Common myeloid progenitor, CD34-positive (primary cell): ENCODE measurements at regions not wholly inside any gene's neighbourhood (a gene's known extent, or its start where the extent isn't known, plus 50 kb on each side); places are given as distances from the start of the nearest gene placed in this dataset.

Source experiments
- CTCF ChIA-PET: fragments of 350-600 bp; sonication (Branson Sonifier 250); formaldehyde crosslinking; loops from one replicate; lab custom pipeline; 2021; ENCODE audit warnings: antibody characterized with exemption; lab: Charles Lee
- POLR2A ChIA-PET: fragments of 350-600 bp; sonication (Branson Sonifier 250); formaldehyde crosslinking; loops from one replicate; lab custom pipeline; 2021; ENCODE audit warnings: antibody characterized with exemption; lab: Charles Lee
- DNase-seq, 3 donors: peaks; one replicate each; pipeline versions ENCODE4 v3.0.0 to v3.0.0-alpha.2; 2013
- H3K27ac ChIP-seq, 2 experiments: 1 replicate in 1 of 2; 2 replicates in 1 of 2; pipeline ENCODE4 v1.7.0; 2013; ENCODE audit warnings: inconsistent platforms in 2 of 2, low read length in 2 of 2, mild to moderate bottlenecking in 2 of 2, low read depth in 1 of 2, moderate library complexity in 1 of 2; ENCODE audit not compliant: severe bottlenecking in 2 of 2, insufficient read depth in 1 of 2, poor library complexity in 1 of 2
- H3K27me3 ChIP-seq, 5 experiments: replicated peaks in 2 of 5; 1 replicate in 3 of 5; 2 replicates in 2 of 5; pipeline versions ENCODE4 v1.6.1 to v1.7.0; 2013; ENCODE audit warnings: low read length in 4 of 5, mild to moderate bottlenecking in 2 of 5, moderate library complexity in 2 of 5, inconsistent platforms in 1 of 5; ENCODE audit not compliant: insufficient read depth in 5 of 5, control insufficient read depth in 4 of 5
- H3K36me3 ChIP-seq, 4 experiments: 1 replicate in 2 of 4; 2 replicates in 2 of 4; pipeline versions ENCODE4 v1.6.1 to v1.7.0; 2013; ENCODE audit warnings: low read length in 3 of 4, control low read depth in 1 of 4, mild to moderate bottlenecking in 1 of 4; ENCODE audit not compliant: control insufficient read depth in 4 of 4, insufficient read depth in 4 of 4
- H3K4me1 ChIP-seq, 4 experiments: 1 replicate in 3 of 4; 2 replicates in 1 of 4; pipeline versions ENCODE4 v1.6.1 to v1.7.1; 2013; ENCODE audit warnings: low read length in 3 of 4, mild to moderate bottlenecking in 3 of 4, control low read depth in 1 of 4, inconsistent platforms in 1 of 4, moderate library complexity in 1 of 4; ENCODE audit not compliant: control insufficient read depth in 4 of 4, insufficient read depth in 4 of 4; ENCODE audit errors: control extremely low read depth in 1 of 4
- H3K4me3 ChIP-seq, 7 experiments: 1 replicate in 4 of 7; 2 replicates in 3 of 7; pipeline versions ENCODE4 v1.5.1 to v1.7.0; 2013; ENCODE audit warnings: mild to moderate bottlenecking in 7 of 7, low read length in 6 of 7, moderate library complexity in 6 of 7, inconsistent platforms in 2 of 7, low read depth in 2 of 7, control low read depth in 1 of 7; ENCODE audit not compliant: insufficient read depth in 4 of 7, control insufficient read depth in 1 of 7; ENCODE audit errors: extremely low read depth in 1 of 7
- H3K9me3 ChIP-seq, 5 experiments: 1 replicate in 4 of 5; 2 replicates in 1 of 5; pipeline versions ENCODE4 v1.6.1 to v1.7.1; 2013; ENCODE audit warnings: low read length in 4 of 5, mild to moderate bottlenecking in 2 of 5, inconsistent platforms in 1 of 5, low read depth in 1 of 5, moderate library complexity in 1 of 5; ENCODE audit not compliant: control insufficient read depth in 4 of 5, insufficient read depth in 2 of 5; ENCODE audit errors: control extremely low read depth in 1 of 5
- WGBS: methylation state at CpG from one replicate; pipeline ENCODE4 v1.1.5; 2013; ENCODE audit not compliant: insufficient coverage; 5-methylcytosine and 5-hydroxymethylcytosine counted together

DNA sequence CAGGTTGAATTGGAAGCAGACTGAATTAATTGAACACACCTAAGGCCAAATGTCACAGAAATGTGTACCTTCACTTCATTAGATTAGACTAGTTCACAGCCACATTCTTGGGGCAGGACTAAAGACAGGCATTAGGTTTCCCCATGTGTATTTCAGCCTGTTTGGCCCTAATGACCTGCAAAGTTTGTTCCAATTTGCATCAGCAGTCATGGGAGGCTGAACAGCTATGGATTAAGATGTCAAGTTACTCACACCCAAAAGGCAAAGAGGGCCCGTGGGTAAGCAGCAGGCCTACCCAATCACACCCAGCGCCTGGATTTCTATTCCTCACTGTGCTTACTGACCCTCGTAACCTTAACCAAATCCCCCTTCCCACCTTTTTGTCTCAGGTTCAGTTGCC lies 99.6 kb upstream of the RIOK3 start:
- no peak for DNase-seq
- Histone ChIP-seq H3K4me1 (peaks cover 0 to 49% (median 30%) of the 10 kb centered on the region in 4 experiments), H3K9me3 (peaks cover 0 to 11% (median 2%) of the 10 kb centered on the region in 5 experiments), H3K27ac (no peak overlapping the region), H3K36me3 (peaks cover 5 to 17% (median 6%) of the 10 kb centered on the region in 4 experiments), H3K4me3 (no peak overlapping the region), H3K27me3 (no peaks in the 10 kb centered on the region)
- CTCF ChIA-PET, result interaction anchor here (0.7 to 1.9 kb wide), 4 partner anchors 73 to 222 kb away, joined by 3 to 6 read pairs (median 4); no protein-coding TSS in a partner anchor
- WGBS, result 50% methylated on average over 2 of the region's 3 CpGs
- POLR2A ChIA-PET, result interaction anchor here (0.6 kb wide), 1 partner anchor 162 kb away, joined by 3 read pairs; no protein-coding TSS in a partner anchor

DNA sequence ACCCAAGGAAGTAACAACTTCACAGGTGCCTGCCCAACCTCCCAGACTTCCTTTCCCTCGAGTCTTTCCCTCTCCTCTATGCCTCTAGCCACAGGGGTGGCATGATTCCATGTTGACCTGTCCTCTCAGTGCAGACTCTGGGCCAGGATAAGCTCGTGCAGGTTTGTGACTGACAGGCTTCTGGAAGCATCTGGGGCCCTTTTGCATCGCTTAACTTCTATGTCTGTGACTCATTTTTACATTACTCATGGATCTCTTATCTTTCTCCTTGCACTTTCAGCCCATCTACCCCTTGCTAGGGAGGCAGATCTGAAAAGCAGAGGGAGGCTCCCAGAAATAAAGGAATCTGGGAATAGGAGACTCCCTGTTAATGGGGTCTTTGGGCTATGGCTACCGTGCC lies 98.5 kb upstream of the RIOK3 start:
- Histone ChIP-seq H3K4me1 (peaks cover 2 to 53% (median 35%) of the 10 kb centered on the region in 4 experiments), H3K36me3 (peaks cover 2 to 13% (median 6%) of the 10 kb centered on the region in 4 experiments), H3K27me3 (no peaks in the 10 kb centered on the region), H3K27ac (no peak overlapping the region), H3K4me3 (no peak overlapping the region), H3K9me3 (peaks cover 0 to 3% (median 0%) of the 10 kb centered on the region in 5 experiments)
- peak in 2 of 3 donors; percentile 18 to 35 for DNase-seq
- ChIA-PET CTCF (interaction anchor here (1.0 to 1.7 kb wide), 2 partner anchors 223 to 323 kb away, joined by 4 read pairs; no protein-coding TSS in a partner anchor), POLR2A (interaction anchor here (0.5 kb wide), 1 partner anchor 74 kb away, joined by 3 read pairs; no protein-coding TSS in a partner anchor)
- WGBS, result 68% methylated on average over 3 of the region's 4 CpGs

DNA sequence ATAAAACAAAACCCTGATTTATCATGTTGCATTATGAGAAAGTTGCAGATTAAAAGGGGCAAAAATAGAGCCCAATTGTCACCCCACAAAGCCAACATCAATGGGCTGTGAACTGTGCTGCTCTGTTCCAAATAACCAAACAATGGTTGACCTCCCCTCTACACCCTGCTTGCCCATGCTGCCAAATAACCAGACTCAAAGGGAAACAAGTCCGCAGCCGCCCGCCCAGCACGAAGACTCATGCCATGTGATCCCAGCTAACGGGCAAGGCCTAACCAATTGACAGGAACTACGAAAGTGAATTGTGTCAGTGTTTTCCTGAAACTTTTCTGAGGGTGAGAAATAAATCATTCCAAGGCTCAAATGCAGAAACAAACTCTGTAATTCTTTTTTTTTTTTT lies 97.9 kb upstream of the RIOK3 start:
- H3K4me1 ChIP-seq, result peaks cover 2 to 53% (median 35%) of the 10 kb centered on the region in 4 experiments
- POLR2A ChIA-PET, result interaction anchor here (0.5 kb wide), 1 partner anchor 75 kb away, joined by 3 read pairs; no protein-coding TSS in a partner anchor
- peaks cover 0 to 3% (median 0%) of the 10 kb centered on the region in 5 experiments for H3K9me3 ChIP-seq
- CTCF ChIA-PET, result interaction anchor here (1.6 to 1.7 kb wide), 2 partner anchors 224 to 324 kb away, joined by 4 to 5 read pairs; no protein-coding TSS in a partner anchor
- 11% methylated on average over 5 of the region's 6 CpGs for WGBS
- no peak overlapping the region for H3K4me3 ChIP-seq
- no peak overlapping the region for H3K27ac ChIP-seq
- peaks cover 2 to 8% (median 4%) of the 10 kb centered on the region in 4 experiments for H3K36me3 ChIP-seq
- peak; percentile 26 to 41 (median 28) for DNase-seq
- H3K27me3 ChIP-seq, result no peaks in the 10 kb centered on the region

DNA sequence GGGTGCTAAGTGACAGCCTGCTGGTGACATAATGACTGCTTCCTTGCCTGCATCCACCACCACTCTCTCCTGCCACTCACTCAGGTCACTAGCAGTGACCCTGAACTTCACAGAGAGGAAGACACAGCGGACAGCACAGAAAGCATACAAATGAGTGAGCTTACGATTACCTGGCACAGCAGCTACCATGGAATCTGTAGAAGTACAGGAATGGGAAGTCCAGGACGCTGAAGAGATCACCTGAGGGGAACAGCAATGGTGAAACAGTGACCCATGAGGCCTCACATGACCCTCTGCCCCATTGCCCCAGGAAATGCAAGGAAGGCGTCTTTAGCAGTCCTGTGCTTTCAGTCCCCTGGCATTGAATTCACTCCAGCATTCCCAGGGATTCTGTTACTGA lies 96.7 kb upstream of the RIOK3 start:
- 91% methylated on average over 2 of the region's 4 CpGs for WGBS
- Histone ChIP-seq H3K27ac (no peak overlapping the region), H3K36me3 (peaks cover 0 to 5% (median 0%) of the 10 kb centered on the region in 4 experiments), H3K4me3 (no peak overlapping the region), H3K27me3 (no peaks in the 10 kb centered on the region), H3K9me3 (peaks cover 0 to 3% (median 0%) of the 10 kb centered on the region in 5 experiments), H3K4me1 (peaks cover 2 to 52% (median 35%) of the 10 kb centered on the region in 4 experiments)
- POLR2A ChIA-PET, result no interaction called here
- no peak for DNase-seq
- CTCF ChIA-PET, result interaction anchor here (1.1 to 1.7 kb wide), 3 partner anchors 61 to 325 kb away, joined by 3 to 5 read pairs (median 4); no protein-coding TSS in a partner anchor

DNA sequence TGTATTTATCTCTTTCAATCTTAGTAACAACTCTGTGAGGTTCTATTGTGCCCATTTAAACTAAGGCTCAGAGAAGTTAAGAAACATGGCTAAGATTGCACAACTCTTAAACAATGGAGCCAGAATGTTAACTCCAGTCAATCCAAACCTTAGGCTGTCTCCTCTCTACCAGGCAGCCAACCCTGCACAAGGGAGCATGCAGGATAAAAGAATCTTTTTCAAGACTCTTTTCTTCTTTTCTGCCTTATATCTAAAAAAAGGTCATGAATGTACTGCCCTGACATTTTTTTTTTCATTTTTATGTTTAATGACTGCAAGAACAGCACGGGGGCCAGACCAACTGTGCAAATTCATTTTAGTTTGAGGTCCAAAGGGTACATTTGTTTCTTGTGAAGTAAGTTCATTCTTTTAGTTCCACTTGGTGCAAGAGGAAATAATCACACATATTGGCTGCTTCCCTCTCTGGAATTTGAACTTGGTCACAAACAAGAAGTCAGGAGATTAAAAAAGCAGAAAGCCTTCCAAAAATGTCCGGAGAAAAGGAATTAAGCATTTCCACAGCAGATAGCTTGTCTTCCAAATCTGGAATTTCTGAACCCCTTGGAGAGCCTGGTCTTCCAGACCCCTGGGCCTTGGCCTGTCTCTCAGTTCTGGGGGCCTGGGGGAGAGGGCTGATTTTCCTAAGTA lies 96.0 kb upstream of the RIOK3 start:
- H3K36me3 ChIP-seq, result peaks cover 0 to 5% (median 0%) of the 10 kb centered on the region in 4 experiments
- H3K4me3 ChIP-seq, result no peak overlapping the region
- 38% methylated on average over 2 of the region's 2 CpGs for WGBS
- peaks cover 2 to 46% (median 31%) of the 10 kb centered on the region in 4 experiments for H3K4me1 ChIP-seq
- H3K9me3 ChIP-seq, result peaks cover 0 to 3% (median 0%) of the 10 kb centered on the region in 5 experiments
- no peak for DNase-seq
- no peak overlapping the region for H3K27ac ChIP-seq
- ChIA-PET CTCF (interaction anchor here (1.4 to 4.9 kb wide), 3 partner anchors 97 to 325 kb away, joined by 4 to 22 read pairs (median 6); no protein-coding TSS in a partner anchor), POLR2A (interaction anchor here (0.6 to 1.2 kb wide), 3 partner anchors 97 to 337 kb away, joined by 3 to 4 read pairs (median 3); no protein-coding TSS in a partner anchor)
- H3K27me3 ChIP-seq, result no peaks in the 10 kb centered on the region

DNA sequence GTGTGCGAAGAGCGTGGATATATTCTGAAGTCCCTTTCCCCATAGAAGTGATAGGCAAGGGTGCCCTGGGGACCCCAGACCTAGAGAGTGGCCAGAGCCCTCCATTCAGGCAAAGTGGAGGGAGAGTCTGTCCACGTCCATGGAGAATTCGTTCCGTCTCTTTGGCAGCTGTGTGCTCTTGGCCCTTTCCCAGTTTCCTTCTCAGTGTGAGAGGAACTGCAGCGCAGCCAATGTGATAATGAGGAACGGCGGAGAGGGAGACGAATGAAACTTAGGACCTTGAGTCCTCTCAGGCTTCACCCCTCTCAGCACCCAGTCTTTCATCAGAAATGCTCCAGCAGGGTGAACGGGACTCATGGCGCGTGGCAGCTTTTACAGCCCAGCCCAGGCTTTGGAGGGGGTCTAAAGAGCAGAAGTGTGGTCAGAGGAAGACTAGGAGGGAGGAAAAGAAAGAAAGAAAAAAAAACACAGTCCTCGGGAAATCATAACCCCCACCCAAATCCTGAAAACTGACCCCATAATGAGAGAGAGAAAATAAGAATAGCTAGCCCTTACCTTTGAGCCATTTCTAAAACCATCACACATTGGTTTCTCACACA lies 95.0 kb upstream of the RIOK3 start:
- Histone ChIP-seq H3K36me3 (peaks cover 0 to 5% (median 0%) of the 10 kb centered on the region in 4 experiments), H3K9me3 (peaks cover 0 to 3% (median 0%) of the 10 kb centered on the region in 5 experiments), H3K4me1 (peaks cover 2 to 44% (median 30%) of the 10 kb centered on the region in 4 experiments), H3K27me3 (no peaks in the 10 kb centered on the region), H3K27ac (no peak overlapping the region), H3K4me3 (peak overlapping the region in 1 of 7 experiments; percentile 26)
- CTCF ChIA-PET, result interaction anchor here (1.0 to 4.9 kb wide), 13 partner anchors 17 to 326 kb away, joined by 3 to 22 read pairs (median 4); partner anchors contain the start of gene CABLES1
- POLR2A ChIA-PET, result interaction anchor here (0.6 to 1.2 kb wide), 3 partner anchors 98 to 285 kb away, joined by 3 to 4 read pairs (median 4); no protein-coding TSS in a partner anchor
- WGBS, result 64% methylated on average over 4 of the region's 13 CpGs
- DNase-seq, result no peak
